CD14-positive monocyte (primary cell): ENCODE measurements at regions not wholly inside any gene's neighbourhood (a gene's known extent, or its start where the extent isn't known, plus 50 kb on each side); places are given as distances from the start of the nearest gene placed in this dataset.
"Not testable (repeated sequence)": the region's sequence is repeated elsewhere in the genome, so short reads cannot be mapped to it uniquely, and the experiment has no call there.

ENCODE experiments used
- DNase-seq, 3 donors: peaks; one replicate each; pipeline ENCODE4 v3.0.0-alpha.2; 2011 to 2022
- H2AFZ ChIP-seq: 2 replicates; pipeline ENCODE4 v1.6.0; 2012; ENCODE audit warnings: mild to moderate bottlenecking, low read depth, low read length, inconsistent platforms; ENCODE audit not compliant: insufficient read depth, poor library complexity, severe bottlenecking
- H3K27ac ChIP-seq, 2 donors: 1 replicate in 1 of 2; 2 replicates in 1 of 2; pipeline ENCODE4 v1.5.1; 2012 to 2013; ENCODE audit warnings: low read length in 2 of 2, control low read depth in 1 of 2, inconsistent platforms in 1 of 2, low read depth in 1 of 2, mild to moderate bottlenecking in 1 of 2
- H3K27me3 ChIP-seq, 2 donors: one replicate each; pipeline versions ENCODE4 v1.6.0 to v1.6.1; 2011 to 2013; ENCODE audit warnings: low read length in 2 of 2; ENCODE audit not compliant: control insufficient read depth in 2 of 2, insufficient read depth in 2 of 2
- H3K36me3 ChIP-seq, 2 donors: replicated peaks in 1 of 2; 1 replicate in 1 of 2; 2 replicates in 1 of 2; pipeline versions ENCODE4 v1.5.1 to v1.6.1; 2012 to 2013; ENCODE audit warnings: low read length in 2 of 2, control low read depth in 1 of 2, inconsistent platforms in 1 of 2, mild to moderate bottlenecking in 1 of 2; ENCODE audit not compliant: insufficient read depth in 2 of 2, control insufficient read depth in 1 of 2
- H3K4me1 ChIP-seq, 2 donors: 1 replicate in 1 of 2; 2 replicates in 1 of 2; pipeline versions ENCODE4 v1.5.1 to v1.6.1; 2012 to 2013; ENCODE audit warnings: low read length in 2 of 2, control low read depth in 1 of 2, inconsistent platforms in 1 of 2, mild to moderate bottlenecking in 1 of 2, moderate library complexity in 1 of 2; ENCODE audit not compliant: insufficient read depth in 2 of 2, control insufficient read depth in 1 of 2
- H3K4me2 ChIP-seq: replicated peaks from 2 replicates; pipeline ENCODE3; 2012; ENCODE audit warnings: low read length, moderate library complexity, mild to moderate bottlenecking; ENCODE audit not compliant: poor library complexity, severe bottlenecking; ENCODE audit errors: extremely low read depth
- H3K4me3 ChIP-seq, 3 experiments: fragments of 200-600 bp in 1 of 3; sonication (generic) in 1 of 3; replicated peaks in 1 of 3; 1 replicate in 2 of 3; 2 replicates in 1 of 3; pipeline ENCODE4 v1.5.1; 2011 to 2013; ENCODE audit warnings: low read length in 3 of 3, mild to moderate bottlenecking in 3 of 3, control low read depth in 2 of 3, low read depth in 2 of 3, inconsistent platforms in 1 of 3, moderate library complexity in 1 of 3
- H3K79me2 ChIP-seq: 2 replicates; pipeline ENCODE4 v1.6.0; 2012; ENCODE audit warnings: mild to moderate bottlenecking, control low read depth, inconsistent platforms, low read length, moderate library complexity; ENCODE audit not compliant: insufficient read depth
- H3K9ac ChIP-seq: 2 replicates; pipeline ENCODE4 v1.6.0; 2017; ENCODE audit warnings: low read length, mild to moderate bottlenecking; ENCODE audit not compliant: insufficient read depth, poor library complexity, severe bottlenecking
- H3K9me3 ChIP-seq, 2 donors: replicated peaks in 1 of 2; 1 replicate in 1 of 2; 2 replicates in 1 of 2; pipeline versions ENCODE4 v1.5.1 to v1.6.1; 2012 to 2013; ENCODE audit warnings: low read length in 2 of 2, control low read depth in 1 of 2; ENCODE audit not compliant: control insufficient read depth in 1 of 2, insufficient read depth in 1 of 2
- H4K20me1 ChIP-seq: 2 replicates; pipeline ENCODE4 v1.6.0; 2012; ENCODE audit warnings: mild to moderate bottlenecking, low read length, control low read depth, moderate library complexity; ENCODE audit not compliant: insufficient read depth
- H3K27ac Mint-ChIP-seq, 7 donors: one replicate each; pipeline ENCODE4 v1.8.0; 2020; ENCODE audit warnings: mild to moderate bottlenecking in 7 of 7, mixed read lengths in 7 of 7, moderate library complexity in 6 of 7, inconsistent platforms in 2 of 7
- H3K27me3 Mint-ChIP-seq, 3 donors: one replicate each; pipeline ENCODE4 v1.8.0; 2021 to 2022; ENCODE audit warnings: low read depth in 3 of 3, mild to moderate bottlenecking in 3 of 3, mixed read lengths in 3 of 3, moderate library complexity in 3 of 3, inconsistent platforms in 1 of 3
- H3K36me3 Mint-ChIP-seq, 2 donors: one replicate each; pipeline ENCODE4 v1.8.0; 2020; ENCODE audit warnings: mixed read lengths in 2 of 2, inconsistent platforms in 1 of 2, mild to moderate bottlenecking in 1 of 2
- H3K4me1 Mint-ChIP-seq: one replicate; pipeline ENCODE4 v1.8.0; 2020; ENCODE audit warnings: mild to moderate bottlenecking, mixed read lengths
- H3K4me3 Mint-ChIP-seq, 2 donors: one replicate each; pipeline ENCODE4 v1.8.0; 2020; ENCODE audit warnings: mild to moderate bottlenecking in 2 of 2, mixed read lengths in 2 of 2, moderate library complexity in 1 of 2
- H3K9me3 Mint-ChIP-seq, 7 donors: one replicate each; pipeline ENCODE4 v1.8.0; 2020 to 2022; ENCODE audit warnings: mixed read lengths in 7 of 7, mild to moderate bottlenecking in 6 of 7, moderate library complexity in 6 of 7, inconsistent platforms in 2 of 7
- WGBS: methylation state at CpG from one replicate; pipeline ENCODE4 v1.1.5; 2013; ENCODE audit warnings: missing lambda C conversion rate; ENCODE audit not compliant: insufficient coverage; 5-methylcytosine and 5-hydroxymethylcytosine counted together
- intact Hi-C, 2 donors: fragments of 100-400 bp; cut with micrococcal nuclease; formaldehyde crosslinking; loops; one replicate each; pipeline versions ENCODE4 v1.15.0 to v1.15.1; 2023
- TF ChIP-seq, protein P1 (sequence below): fragments of 200-600 bp; IDR thresholded peaks from one replicate; pipeline ENCODE4 v1.8.0; 2022; ENCODE audit warnings: antibody characterized with exemption, mild to moderate bottlenecking

DNA sequence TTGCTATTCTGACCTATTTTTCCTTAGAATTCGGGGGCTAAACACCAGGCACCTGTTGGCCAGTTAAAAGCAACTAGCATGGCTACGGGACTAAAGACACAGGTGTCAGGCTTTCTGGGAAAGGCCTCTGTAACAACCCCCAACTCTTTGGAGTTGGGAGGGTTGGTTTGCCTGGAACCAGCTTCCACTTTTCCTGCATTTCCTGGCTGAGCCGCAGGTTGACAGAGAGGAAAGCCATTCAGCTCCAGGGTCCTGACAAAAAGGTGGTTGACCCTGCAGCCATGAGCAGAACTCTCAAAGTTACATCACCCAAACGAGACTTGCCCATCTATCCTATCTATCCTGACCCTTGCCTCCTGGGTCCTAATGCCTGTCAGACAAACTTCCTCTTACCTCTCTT lies 375.4 kb upstream of the SFSWAP start:
- no peaks in the 10 kb centered on the region for H4K20me1 ChIP-seq
- no peak overlapping the region for H3K4me3 ChIP-seq
- Mint-ChIP-seq H3K4me1 (no peaks in the 10 kb centered on the region), H3K27ac (no peak overlapping the region), H3K4me3 (no peak overlapping the region), H3K9me3 (peaks cover 0 to 8% (median 0%) of the 10 kb centered on the region in 7 donors), H3K36me3 (no peaks in the 10 kb centered on the region), H3K27me3 (peaks cover 1 to 11% (median 2%) of the 10 kb centered on the region in 3 donors)
- no peak overlapping the region for H3K9ac ChIP-seq
- 50% methylated on average over 2 of the region's 4 CpGs for WGBS
- no peaks in the 10 kb centered on the region for H3K4me1 ChIP-seq
- no peak overlapping the region for H2AFZ ChIP-seq
- intact Hi-C loops = no loop called here
- H3K79me2 ChIP-seq = no peaks in the 10 kb centered on the region
- no peak for DNase-seq
- H3K9me3 ChIP-seq = no peaks in the 10 kb centered on the region
- H3K27ac ChIP-seq = no peak overlapping the region
- no peaks in the 10 kb centered on the region for H3K36me3 ChIP-seq
- no peaks in the 10 kb centered on the region for H3K27me3 ChIP-seq
- no peak overlapping the region for H3K4me2 ChIP-seq
- TF ChIP-seq, protein P1, sequence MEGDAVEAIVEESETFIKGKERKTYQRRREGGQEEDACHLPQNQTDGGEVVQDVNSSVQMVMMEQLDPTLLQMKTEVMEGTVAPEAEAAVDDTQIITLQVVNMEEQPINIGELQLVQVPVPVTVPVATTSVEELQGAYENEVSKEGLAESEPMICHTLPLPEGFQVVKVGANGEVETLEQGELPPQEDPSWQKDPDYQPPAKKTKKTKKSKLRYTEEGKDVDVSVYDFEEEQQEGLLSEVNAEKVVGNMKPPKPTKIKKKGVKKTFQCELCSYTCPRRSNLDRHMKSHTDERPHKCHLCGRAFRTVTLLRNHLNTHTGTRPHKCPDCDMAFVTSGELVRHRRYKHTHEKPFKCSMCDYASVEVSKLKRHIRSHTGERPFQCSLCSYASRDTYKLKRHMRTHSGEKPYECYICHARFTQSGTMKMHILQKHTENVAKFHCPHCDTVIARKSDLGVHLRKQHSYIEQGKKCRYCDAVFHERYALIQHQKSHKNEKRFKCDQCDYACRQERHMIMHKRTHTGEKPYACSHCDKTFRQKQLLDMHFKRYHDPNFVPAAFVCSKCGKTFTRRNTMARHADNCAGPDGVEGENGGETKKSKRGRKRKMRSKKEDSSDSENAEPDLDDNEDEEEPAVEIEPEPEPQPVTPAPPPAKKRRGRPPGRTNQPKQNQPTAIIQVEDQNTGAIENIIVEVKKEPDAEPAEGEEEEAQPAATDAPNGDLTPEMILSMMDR = no peak

DNA sequence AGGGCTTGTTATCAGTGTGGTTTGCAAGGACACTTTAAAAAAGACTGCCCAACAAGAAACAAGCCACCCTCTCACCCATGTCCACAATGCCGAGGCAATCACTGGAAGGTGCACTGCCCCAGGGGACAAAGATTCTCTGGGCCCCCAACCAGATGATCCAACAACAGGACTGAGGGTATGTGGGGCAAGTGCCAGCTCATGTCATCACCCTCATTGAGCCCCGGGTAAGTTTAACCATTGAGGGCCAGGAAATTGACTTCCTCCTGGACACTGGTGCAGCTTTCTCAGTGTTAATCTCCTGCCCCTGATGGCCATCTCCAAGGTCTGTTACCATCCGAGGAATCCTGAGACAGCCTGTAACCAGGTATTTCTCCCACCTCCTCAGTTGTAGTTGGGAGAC lies 373.0 kb upstream of the SFSWAP start:
- H3K36me3 ChIP-seq, H3K9me3 ChIP-seq, H3K9ac ChIP-seq, H3K4me2 ChIP-seq, H3K4me3 ChIP-seq, H3K4me1 Mint-ChIP-seq, H3K9me3 Mint-ChIP-seq, H3K27me3 ChIP-seq, H3K79me2 ChIP-seq, intact Hi-C loops, H3K36me3 Mint-ChIP-seq, H3K27ac ChIP-seq, H3K4me1 ChIP-seq, H3K4me3 Mint-ChIP-seq, H2AFZ ChIP-seq, DNase-seq, H4K20me1 ChIP-seq: not testable (repeated sequence)
- Mint-ChIP-seq H3K27me3 (peaks cover 0 to 11% (median 2%) of the 10 kb centered on the region in 3 donors), H3K27ac (peak overlapping the region in 1 of 7 donors; percentile 31)
- WGBS = no CpG with 5 or more reads among the region's 3 CpGs
